Cardiac septum (tissue), 1 donor: ENCODE measurements at regions not wholly inside any gene's neighbourhood (a gene's known extent, or its start where the extent isn't known, plus 50 kb on each side); places are given as distances from the start of the nearest gene placed in this dataset.

Experiments
- DNase-seq: peaks from one replicate; pipeline ENCODE4 v3.0.0-alpha.2; 2020; ENCODE audit warnings: low spot score
- intact Hi-C: fragments of 100-400 bp; cut with DNase I; formaldehyde crosslinking; loops from one replicate; pipeline ENCODE4 v1.14.0; 2022
- donor health status: DM: no; HTN: no; CAD: no.

GRCh38 chr2:62309465-62310091 is 113.7 kb downstream of the B3GNT2 start:
- DNase-seq: no peak
- intact Hi-C loops: no loop called here

- DNase-seq: no peak
- intact Hi-C loops: no loop called here
Measured at GRCh38 chr2:62309081-62309464, 113.2 kb downstream of the B3GNT2 start.

DNA sequence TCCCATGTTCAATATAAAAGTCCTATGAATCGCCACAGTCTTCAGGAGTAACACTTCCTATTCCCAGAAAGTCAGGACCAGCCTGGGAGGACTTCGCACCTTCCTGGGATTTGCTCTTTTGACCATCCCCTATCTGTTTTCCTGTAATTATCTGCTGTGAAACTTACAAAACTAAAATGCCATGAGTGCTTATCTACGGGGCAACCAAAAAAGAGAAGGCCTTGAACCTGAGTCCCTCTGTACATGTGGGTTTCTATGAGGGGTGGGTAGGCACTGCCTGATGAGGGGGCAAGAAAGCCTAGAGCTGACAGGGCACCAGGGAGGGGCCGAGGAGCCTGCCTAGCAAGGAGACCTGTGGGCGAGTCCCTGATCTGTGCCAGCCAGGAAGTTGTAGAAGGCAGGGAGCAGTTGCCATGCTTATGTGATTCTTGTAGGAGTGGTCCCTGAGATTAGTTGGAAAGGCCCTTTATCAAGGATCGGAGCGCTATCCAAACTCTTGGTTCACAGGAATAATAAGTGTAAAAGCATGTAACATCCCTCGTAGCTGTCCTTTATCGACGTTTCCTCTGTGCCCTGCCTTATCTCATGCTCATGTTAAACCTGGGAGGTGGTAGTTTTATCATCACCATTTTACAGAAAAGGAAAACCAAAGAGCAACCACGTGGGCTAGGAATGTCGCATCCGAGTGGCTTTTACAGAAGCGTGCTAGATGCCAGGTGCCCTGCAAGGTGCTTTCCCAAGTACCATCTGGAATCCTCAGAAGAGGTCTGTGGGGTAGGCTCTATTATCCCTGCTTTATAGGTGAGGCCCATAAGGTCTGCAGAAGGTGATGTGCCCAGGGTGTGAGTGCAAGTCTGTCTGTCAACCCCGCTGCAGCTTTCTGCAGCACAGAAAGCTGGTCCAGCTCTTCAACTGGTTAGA is 111.8 kb downstream of the B3GNT2 start:
- no peak for DNase-seq

GRCh38 chr2:62306751-62307468 is 111.0 kb downstream of the B3GNT2 start:
- DNase-seq: no peak
- intact Hi-C loops: no loop called here

More for the DNA sequence above, 111.8 kb downstream of the B3GNT2 start:
- intact Hi-C loops: no loop called here

DNA sequence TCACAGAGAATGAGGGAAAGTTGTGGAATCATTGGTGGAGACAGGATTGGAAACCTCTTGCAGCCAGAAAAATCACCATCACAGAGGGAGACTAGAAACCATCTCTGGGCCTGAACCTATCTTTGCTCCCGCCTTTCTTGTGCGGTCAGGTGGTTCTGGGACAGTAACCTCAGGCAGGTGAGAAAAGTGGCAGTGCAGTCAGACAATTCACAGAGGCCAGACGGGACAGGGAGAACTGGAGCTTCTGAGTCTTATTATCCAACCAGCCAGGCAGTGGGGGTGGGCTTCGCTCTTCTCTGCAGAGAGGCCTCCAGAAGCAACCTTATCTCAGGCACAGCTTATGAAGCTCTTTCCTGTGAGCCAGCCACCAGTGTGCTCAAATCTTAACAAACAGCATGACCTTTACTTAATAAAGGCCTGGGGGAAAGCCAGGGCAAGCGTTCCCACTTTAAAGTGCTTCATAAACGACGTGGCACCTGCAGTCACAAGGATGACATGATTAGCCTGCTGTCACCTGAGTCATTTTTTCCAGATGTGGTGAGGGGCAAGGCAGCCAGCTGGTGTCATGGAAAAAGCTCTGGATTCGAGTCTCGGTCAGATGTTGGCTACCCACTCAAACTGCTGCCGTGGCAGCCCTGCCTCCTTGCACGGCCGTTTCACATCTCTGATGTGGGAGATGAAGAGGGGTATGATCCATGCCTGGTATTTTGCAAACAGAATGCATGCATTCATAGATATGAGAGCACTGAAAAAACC is 109.7 kb downstream of the B3GNT2 start:
- DNase-seq: no peak
- intact Hi-C loops: no loop called here

DNA sequence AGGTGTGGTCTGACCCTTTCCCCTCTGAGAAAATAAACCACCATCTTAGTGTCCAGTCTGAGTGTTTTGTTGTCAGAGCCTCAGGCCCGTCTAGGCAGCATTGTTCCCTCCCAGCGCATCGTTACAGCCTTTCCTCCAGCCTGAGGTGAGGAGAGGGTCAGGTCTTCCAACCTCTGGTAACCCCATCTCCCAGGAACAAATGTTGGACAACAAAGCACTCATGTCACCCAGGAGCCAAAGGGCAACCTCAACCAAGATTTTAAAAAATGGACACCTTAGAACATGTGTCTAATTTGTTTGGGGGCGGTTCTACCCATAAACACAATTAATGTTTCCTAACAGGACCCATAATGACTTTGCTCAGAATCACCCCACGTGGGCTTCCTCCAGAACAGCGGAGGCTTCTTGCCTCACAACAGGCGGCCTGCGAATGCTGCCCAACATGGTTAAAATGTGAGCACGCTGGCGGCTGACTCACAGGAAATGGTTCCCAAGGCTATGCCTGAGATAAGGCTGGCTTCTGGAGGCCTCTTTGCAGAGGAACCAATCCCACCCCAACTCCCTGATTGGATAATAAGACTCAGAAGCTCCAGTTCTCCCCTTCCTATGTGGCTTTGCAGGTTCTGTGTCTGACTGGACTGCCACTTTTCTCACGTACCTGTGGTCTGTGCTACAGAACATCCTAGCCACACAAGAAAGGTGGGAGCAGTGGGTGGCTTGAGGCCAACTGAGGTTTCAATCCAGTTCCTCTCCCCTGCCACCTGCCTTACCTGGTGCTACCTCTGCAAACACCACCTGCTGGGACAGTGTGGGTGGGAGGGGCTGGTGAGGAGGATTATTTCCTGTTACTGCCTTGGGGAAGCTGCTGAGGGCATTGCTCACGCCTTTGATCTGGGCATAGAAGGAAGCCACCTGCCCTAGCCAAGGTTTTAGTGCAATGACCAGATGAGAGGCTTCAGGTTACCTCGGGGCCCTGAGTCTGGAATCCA is 108.8 kb downstream of the B3GNT2 start:
- intact Hi-C loops: no loop called here
- DNase-seq: peak; percentile 90

DNA sequence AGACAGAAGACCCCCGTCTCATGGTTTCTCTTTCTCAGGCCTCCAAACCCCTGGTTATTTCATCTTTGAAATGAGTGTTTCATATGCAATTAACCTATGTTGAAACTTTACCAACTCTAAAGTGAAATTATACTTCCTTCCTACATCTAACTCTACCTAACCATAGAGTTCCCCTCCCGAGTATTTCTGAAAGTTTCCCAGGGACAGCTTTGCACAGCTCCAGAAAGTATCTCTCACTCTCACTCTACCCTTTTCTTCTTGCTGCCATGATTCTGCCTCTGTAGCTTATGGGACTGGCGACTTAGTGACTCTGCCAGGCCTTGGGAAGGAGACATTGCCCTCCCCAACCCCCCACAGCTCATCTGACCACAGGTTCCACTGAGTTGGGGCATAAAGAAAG is 107.9 kb downstream of the B3GNT2 start:
- intact Hi-C loops: no loop called here
- no peak for DNase-seq

DNA sequence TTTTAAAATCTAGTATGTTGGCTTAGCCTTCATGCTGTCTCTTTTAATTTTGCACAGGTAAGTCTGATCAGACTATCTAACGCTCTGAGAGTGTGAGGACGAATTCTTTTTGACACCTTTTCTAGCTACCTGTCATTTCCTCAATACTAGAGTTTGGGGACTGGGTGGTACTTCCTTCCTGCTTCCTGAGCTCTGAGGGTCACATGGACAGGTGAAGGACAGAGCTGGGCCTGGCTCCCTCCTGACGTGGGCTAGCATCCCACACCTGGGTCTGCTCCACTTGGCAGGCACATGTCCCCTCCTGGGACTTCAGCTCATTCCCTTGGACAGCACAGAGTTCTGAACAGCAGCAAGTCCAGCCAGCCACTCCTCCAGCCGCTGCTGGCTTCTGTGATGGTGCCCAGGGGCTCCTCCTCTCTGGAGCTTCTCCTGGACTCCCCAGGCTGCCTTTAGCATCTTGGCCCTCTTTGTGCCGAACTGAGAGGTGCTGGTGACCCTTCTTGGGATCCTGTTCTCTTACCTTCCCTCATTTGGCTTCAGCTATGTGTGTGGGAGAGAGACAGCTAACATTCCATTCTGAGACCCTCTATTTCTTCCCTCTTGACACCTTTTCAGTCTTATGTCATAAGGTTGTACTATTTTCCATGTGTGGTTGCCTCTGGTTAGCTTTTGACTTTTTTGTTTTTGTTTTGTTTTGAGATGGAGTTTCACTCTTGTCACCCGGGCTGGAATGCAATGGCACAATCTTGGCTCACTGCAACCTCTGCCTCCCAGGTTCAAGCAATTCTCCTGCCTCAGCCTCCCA is 106.9 kb downstream of the B3GNT2 start:
- intact Hi-C loops: no loop called here
- no peak for DNase-seq

DNA sequence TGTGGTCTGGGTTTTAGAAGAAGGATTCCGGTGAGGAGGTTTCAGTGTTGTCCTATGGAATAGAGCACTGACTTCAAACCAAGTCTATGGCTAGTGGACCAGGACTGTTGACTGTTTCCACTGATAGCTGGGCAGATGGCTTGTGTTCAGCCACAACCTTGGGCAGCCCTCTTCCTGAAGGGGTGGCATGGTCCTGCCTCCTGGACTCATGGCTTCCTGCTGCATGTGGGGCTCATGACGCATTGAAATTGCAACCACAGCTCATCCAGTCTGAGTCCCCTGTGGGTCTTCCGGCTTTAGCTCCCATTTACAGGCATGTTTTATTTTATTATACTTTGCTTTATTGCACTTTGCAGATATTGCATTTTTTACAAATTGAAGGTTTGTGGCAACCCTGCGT is 105.0 kb downstream of the B3GNT2 start:
- no peak for DNase-seq
- intact Hi-C loops: no loop called here

DNA sequence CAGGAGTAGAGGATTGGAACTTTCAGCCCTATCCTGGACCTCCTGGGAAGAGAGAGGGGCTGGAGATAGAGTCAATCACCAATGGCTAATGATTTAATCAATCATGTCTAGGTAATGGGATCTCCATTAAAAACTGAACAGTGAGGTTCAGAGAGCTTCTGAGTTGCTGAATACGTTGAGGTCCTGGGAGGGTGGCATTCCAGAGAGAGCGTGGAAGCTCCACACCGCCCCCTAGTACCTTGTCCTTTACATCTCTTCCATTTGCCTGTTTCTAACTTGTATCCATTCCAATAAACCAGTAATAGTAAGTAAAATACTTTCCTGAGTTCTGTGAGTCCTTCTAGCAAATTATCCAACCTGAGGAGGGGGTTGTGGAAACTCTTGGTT is 101.7 kb downstream of the B3GNT2 start:
- intact Hi-C loops: loop anchor here (5.0 to 10.0 kb wide), 3 partner anchors 40 to 383 kb away; no protein-coding TSS in a partner anchor
- no peak for DNase-seq

DNA sequence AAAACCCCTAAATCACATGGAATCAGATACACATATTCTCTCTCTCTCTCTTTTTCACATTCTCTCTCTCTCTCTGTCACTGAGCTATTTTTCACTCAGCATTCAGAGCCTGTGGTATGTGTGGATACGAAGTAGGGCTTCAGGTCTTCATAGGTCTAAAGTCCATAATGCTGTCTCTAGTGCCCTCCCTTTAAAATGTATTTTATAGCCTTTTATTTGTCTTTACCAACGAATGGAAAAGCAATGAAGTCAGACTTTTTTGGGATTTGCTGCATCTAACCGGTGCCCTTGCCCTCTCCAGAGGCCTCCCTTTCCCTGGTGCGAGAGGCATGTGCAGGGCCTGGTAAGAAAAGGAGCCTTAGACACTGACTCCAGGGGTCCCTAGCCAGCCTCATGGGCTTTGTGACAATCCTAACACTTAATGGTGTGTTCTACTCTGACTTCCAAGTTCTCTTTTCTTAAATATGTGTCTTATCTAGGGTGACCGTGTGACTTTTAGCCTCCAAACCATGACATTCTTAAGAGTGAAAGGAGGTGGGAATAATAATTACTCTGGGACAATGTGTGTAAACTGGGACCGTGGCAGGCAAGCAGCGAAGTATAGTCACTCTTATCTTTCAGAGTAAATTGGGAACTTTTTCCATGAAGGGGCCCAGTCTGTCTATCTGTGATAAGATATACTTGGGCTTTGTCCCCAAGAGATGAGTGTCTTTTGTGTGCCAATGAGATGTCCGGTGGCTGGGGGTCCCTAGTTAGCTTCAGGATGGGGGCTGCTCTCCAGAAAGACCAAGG is 101.1 kb downstream of the B3GNT2 start:
- DNase-seq: no peak
- intact Hi-C loops: loop anchor here (5.0 to 10.0 kb wide), 3 partner anchors 40 to 382 kb away; no protein-coding TSS in a partner anchor

DNA sequence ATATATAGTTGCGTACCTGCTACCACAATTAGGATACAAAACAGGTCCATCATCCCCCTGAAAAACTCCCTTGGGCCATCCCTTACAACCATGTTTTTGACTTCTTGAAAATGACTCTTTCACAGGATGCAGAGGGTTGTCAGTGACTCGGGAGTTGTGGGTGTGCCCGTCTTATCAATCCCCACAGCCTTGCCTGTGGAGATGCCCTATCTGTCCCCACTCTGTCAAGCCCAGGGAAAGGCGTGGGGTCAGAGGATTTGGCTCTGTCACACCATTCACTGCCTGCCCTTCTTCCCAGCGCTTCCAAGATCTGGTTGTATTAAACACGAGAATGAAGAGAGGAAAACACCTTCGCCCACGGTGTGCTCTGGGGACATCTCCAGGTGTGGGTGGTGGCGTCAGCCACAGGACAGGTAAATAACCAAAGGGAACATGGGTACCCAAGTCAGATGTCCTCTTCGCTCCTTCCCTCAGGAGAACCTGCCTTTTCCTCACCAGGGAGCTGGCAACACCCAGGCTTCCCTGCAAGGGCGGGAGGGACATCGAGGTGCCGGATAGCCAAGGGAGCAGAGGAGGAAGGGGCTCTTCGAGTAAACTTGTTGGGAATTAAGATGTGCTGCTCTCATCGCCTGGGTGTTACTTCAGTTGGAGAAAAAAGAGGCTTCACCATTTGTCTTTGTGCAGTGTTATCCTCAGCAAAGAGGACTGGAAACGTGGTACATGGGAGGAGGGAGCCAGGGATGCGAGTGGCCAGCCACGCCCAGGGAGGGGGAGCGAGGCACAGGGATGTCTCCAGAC is 100.3 kb downstream of the B3GNT2 start:
- no peak for DNase-seq
- intact Hi-C loops: loop anchor here (5.0 to 10.0 kb wide), 3 partner anchors 41 to 381 kb away; no protein-coding TSS in a partner anchor

GRCh38 chr2:62293490-62294271 is 97.8 kb downstream of the B3GNT2 start:
- intact Hi-C loops: loop anchor here (2.0 to 10.0 kb wide), 3 partner anchors 97 to 379 kb away; partner anchors contain the start of gene B3GNT2

GRCh38 chr2:62293151-62293489 is 97.2 kb downstream of the B3GNT2 start:
- intact Hi-C loops: loop anchor here (2.0 to 10.0 kb wide), 3 partner anchors 96 to 378 kb away; partner anchors contain the start of gene B3GNT2
- DNase-seq: no peak

More at GRCh38 chr2:62293490-62294271, 97.8 kb downstream of the B3GNT2 start:
- no peak for DNase-seq

DNA sequence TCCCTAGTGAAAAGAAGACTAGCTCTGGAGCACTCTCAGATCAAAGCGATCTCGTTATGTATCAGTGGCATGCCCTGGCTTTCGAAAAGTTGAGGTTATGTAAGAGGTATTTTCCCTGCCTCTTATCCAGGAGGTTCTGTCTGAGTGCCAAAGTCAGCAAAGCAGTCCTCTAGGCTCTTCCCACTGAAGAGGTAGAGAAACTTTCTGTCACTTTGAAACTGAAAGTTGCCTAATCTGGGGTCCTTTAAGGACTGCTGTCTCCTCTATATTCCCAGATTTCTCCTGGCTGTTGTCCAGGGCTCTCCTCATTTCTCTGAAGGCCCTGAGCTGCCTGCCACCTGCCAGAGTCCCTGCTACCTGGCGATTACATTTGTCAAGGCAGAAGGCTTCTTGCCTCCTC is 96.3 kb downstream of the B3GNT2 start:
- intact Hi-C loops: loop anchor here (2.0 to 10.0 kb wide), 3 partner anchors 95 to 377 kb away; partner anchors contain the start of gene B3GNT2

More for the DNA sequence above, 96.3 kb downstream of the B3GNT2 start:
- no peak for DNase-seq
